B cell (primary cell): ENCODE measurements at regions not wholly inside any gene's neighbourhood (a gene's known extent, or its start where the extent isn't known, plus 50 kb on each side); places are given as distances from the start of the nearest gene placed in this dataset.
"Not testable (repeated sequence)": the region's sequence is repeated elsewhere in the genome, so short reads cannot be mapped to it uniquely, and the experiment has no call there.

Source experiments
- ATAC-seq: fragments of 200-7000 bp; cut with Tn5 transposase; one replicate; pipeline ENCODE4 v1.10.0; 2021; ENCODE audit warnings: low read depth, mild to moderate bottlenecking, moderate number of reproducible peaks, moderate library complexity
- CTCF ChIA-PET: fragments of 350-600 bp; sonication (Branson Sonifier 250); formaldehyde crosslinking; loops from one replicate; lab custom pipeline; 2021; ENCODE audit warnings: antibody characterized with exemption, inconsistent platforms; lab: Charles Lee
- POLR2A ChIA-PET: fragments of 350-600 bp; sonication (Branson Sonifier 250); formaldehyde crosslinking; loops from one replicate; lab custom pipeline; 2021; ENCODE audit warnings: antibody characterized with exemption; lab: Charles Lee
- DNase-seq: peaks from one replicate; pipeline ENCODE4 v3.0.0; 2013
- H2AFZ ChIP-seq: 2 replicates; pipeline ENCODE4 v1.6.1; 2012; ENCODE audit warnings: mild to moderate bottlenecking, low read depth, low read length; ENCODE audit not compliant: insufficient read depth, poor library complexity, severe bottlenecking
- H3K27ac ChIP-seq, 2 donors: 1 replicate in 1 of 2; 2 replicates in 1 of 2; pipeline ENCODE4 v1.5.1; 2012 to 2013; ENCODE audit warnings: low read length in 2 of 2, mild to moderate bottlenecking in 2 of 2, moderate library complexity in 1 of 2
- H3K27me3 ChIP-seq, 4 experiments: fragments of 200-600 bp in 1 of 4; sonication (generic) in 1 of 4; replicated peaks in 1 of 4; 1 replicate in 2 of 4; 2 replicates in 2 of 4; pipeline versions ENCODE4 v1.6.1 to v1.7.0; 2013 to 2016; ENCODE audit warnings: low read length in 3 of 4, mild to moderate bottlenecking in 2 of 4, mixed read lengths in 1 of 4, moderate library complexity in 1 of 4; ENCODE audit not compliant: insufficient read depth in 4 of 4, control insufficient read depth in 3 of 4; ENCODE audit errors: control extremely low read depth in 1 of 4
- H3K36me3 ChIP-seq, 2 experiments: replicated peaks in 1 of 2; 1 replicate in 1 of 2; 2 replicates in 1 of 2; pipeline versions ENCODE4 v1.6.1 to v1.7.1; 2013; ENCODE audit warnings: low read length in 1 of 2; ENCODE audit not compliant: insufficient read depth in 2 of 2, control insufficient read depth in 1 of 2; ENCODE audit errors: control extremely low read depth in 1 of 2, extremely low read depth in 1 of 2
- H3K4me1 ChIP-seq, 2 donors: fragments of 200-600 bp in 1 of 2; sonication (generic) in 1 of 2; 1 replicate in 1 of 2; 2 replicates in 1 of 2; pipeline versions ENCODE4 v1.5.1 to v1.6.1; 2013 to 2017; ENCODE audit warnings: low read length in 2 of 2; ENCODE audit not compliant: control insufficient read depth in 2 of 2, insufficient read depth in 2 of 2
- H3K4me2 ChIP-seq: replicated peaks from 2 replicates; pipeline ENCODE3; 2012; ENCODE audit warnings: mild to moderate bottlenecking, low read depth, low read length; ENCODE audit not compliant: poor library complexity, severe bottlenecking
- H3K4me3 ChIP-seq, 5 experiments: fragments of 200-600 bp in 1 of 5; sonication (generic) in 1 of 5; 1 replicate in 3 of 5; 2 replicates in 2 of 5; pipeline versions ENCODE4 v1.5.1 to v1.7.0; 2011 to 2016; ENCODE audit warnings: low read length in 4 of 5, mild to moderate bottlenecking in 4 of 5, low read depth in 2 of 5, control low read depth in 1 of 5, moderate library complexity in 1 of 5; ENCODE audit not compliant: insufficient read depth in 1 of 5; ENCODE audit errors: control extremely low read depth in 1 of 5, extremely low read depth in 1 of 5
- H3K79me2 ChIP-seq: fragments of 200-600 bp; sonication (generic); one replicate; pipeline ENCODE4 v1.6.0; 2016; ENCODE audit warnings: low read length; ENCODE audit not compliant: control insufficient read depth, insufficient read depth
- H3K9ac ChIP-seq: fragments of 200-600 bp; sonication (generic); 2 replicates; pipeline ENCODE4 v1.6.1; 2017; ENCODE audit warnings: mild to moderate bottlenecking, low read length, moderate library complexity
- H3K9me3 ChIP-seq, 3 donors: one replicate each; pipeline versions ENCODE4 v1.6.1 to v1.7.1; 2013; ENCODE audit warnings: low read length in 2 of 3; ENCODE audit not compliant: control insufficient read depth in 2 of 3, insufficient read depth in 1 of 3; ENCODE audit errors: control extremely low read depth in 1 of 3
- H4K20me1 ChIP-seq: 2 replicates; pipeline ENCODE4 v1.6.0; 2012; ENCODE audit warnings: mild to moderate bottlenecking, low read length; ENCODE audit not compliant: insufficient read depth, control insufficient read depth, poor library complexity, severe bottlenecking
- H3K27ac Mint-ChIP-seq: one replicate; pipeline ENCODE4 v1.8.0; 2021; ENCODE audit warnings: mixed read lengths
- H3K27me3 Mint-ChIP-seq: one replicate; pipeline ENCODE4 v1.8.0; 2021; ENCODE audit warnings: mixed read lengths
- H3K4me1 Mint-ChIP-seq: one replicate; pipeline ENCODE4 v1.8.0; 2021; ENCODE audit warnings: mixed read lengths
- H3K4me3 Mint-ChIP-seq: one replicate; pipeline ENCODE4 v1.8.0; 2021; ENCODE audit warnings: mixed read lengths
- H3K9me3 Mint-ChIP-seq: one replicate; pipeline ENCODE4 v1.8.0; 2022; ENCODE audit warnings: mixed read lengths; ENCODE audit not compliant: insufficient read depth
- CTCF ChIP-seq: fragments of 200-600 bp; IDR thresholded peaks from one replicate; pipeline ENCODE4 v1.8.0; 2022; ENCODE audit warnings: antibody characterized with exemption, mild to moderate bottlenecking
- EZH2 ChIP-seq: IDR thresholded peaks from 2 replicates; pipeline ENCODE4 v1.6.1; 2012; ENCODE audit warnings: borderline replicate concordance, low read depth, mild to moderate bottlenecking, moderate library complexity, low read length; ENCODE audit not compliant: insufficient read depth, poor library complexity, severe bottlenecking
- WGBS: methylation state at CpG from one replicate; pipeline ENCODE4 v1.1.5; 2013; ENCODE audit warnings: missing lambda C conversion rate; ENCODE audit not compliant: insufficient coverage; 5-methylcytosine and 5-hydroxymethylcytosine counted together
- intact Hi-C: fragments of 100-400 bp; cut with micrococcal nuclease; formaldehyde crosslinking; loops from one replicate; pipeline ENCODE4 v1.10.0; 2022

GRCh38 chr6:1163501-1163900, 148.4 kb upstream of the FOXQ1 start:
- ATAC-seq, result no peak
- Histone ChIP-seq H3K4me2 (no peak overlapping the region), H3K36me3 (no peaks in the 10 kb centered on the region), H3K27me3 (no peaks in the 10 kb centered on the region), H4K20me1 (no peaks in the 10 kb centered on the region), H3K9me3 (peaks cover 0 to 15% (median 0%) of the 10 kb centered on the region in 3 donors), H3K4me3 (no peak overlapping the region), H3K4me1 (no peaks in the 10 kb centered on the region), H2AFZ (no peak overlapping the region), H3K79me2 (no peaks in the 10 kb centered on the region), H3K9ac (no peak overlapping the region), H3K27ac (no peak overlapping the region)
- intact Hi-C loops, result no loop called here
- POLR2A ChIA-PET, result no interaction called here
- Mint-ChIP-seq H3K4me3 (no peak overlapping the region), H3K4me1 (no peaks in the 10 kb centered on the region), H3K27ac (no peak overlapping the region), H3K27me3 (peaks cover 16% of the 10 kb centered on the region), H3K9me3 (no peaks in the 10 kb centered on the region)
- CTCF ChIA-PET, result no interaction called here
- WGBS, result 92% methylated on average over 2 of the region's 5 CpGs
- no peak for DNase-seq
- TF ChIP-seq CTCF (no peak), EZH2 (no peak)

GRCh38 chr6:1162367-1163275, 149.3 kb upstream of the FOXQ1 start:
- Histone ChIP-seq H3K4me3 (no peak overlapping the region), H3K27me3 (no peaks in the 10 kb centered on the region), H4K20me1 (no peaks in the 10 kb centered on the region), H3K4me2 (no peak overlapping the region), H2AFZ (no peak overlapping the region), H3K4me1 (no peaks in the 10 kb centered on the region), H3K9ac (no peak overlapping the region), H3K9me3 (peaks cover 0 to 15% (median 0%) of the 10 kb centered on the region in 3 donors), H3K36me3 (no peaks in the 10 kb centered on the region), H3K79me2 (no peaks in the 10 kb centered on the region), H3K27ac (no peak overlapping the region)
- POLR2A ChIA-PET, result no interaction called here
- intact Hi-C loops, result no loop called here
- CTCF ChIA-PET, result no interaction called here
- TF ChIP-seq EZH2 (no peak), CTCF (no peak)
- ATAC-seq (no peak), DNase-seq (no peak)
- Mint-ChIP-seq H3K4me1 (no peaks in the 10 kb centered on the region), H3K9me3 (peaks cover 2% of the 10 kb centered on the region), H3K27me3 (peaks cover 19% of the 10 kb centered on the region), H3K4me3 (no peak overlapping the region), H3K27ac (no peak overlapping the region)
- WGBS, result 78% methylated on average over 6 of the region's 8 CpGs

GRCh38 chr6:1156411-1156810, 155.5 kb upstream of the FOXQ1 start:
- ATAC-seq, POLR2A ChIA-PET, intact Hi-C loops, H3K9ac ChIP-seq, H3K4me1 Mint-ChIP-seq, H3K4me3 Mint-ChIP-seq, H3K79me2 ChIP-seq, H4K20me1 ChIP-seq, H3K4me2 ChIP-seq, H3K27ac ChIP-seq, H3K27me3 ChIP-seq, DNase-seq, H3K4me1 ChIP-seq, H2AFZ ChIP-seq, H3K36me3 ChIP-seq, H3K9me3 Mint-ChIP-seq, CTCF ChIA-PET, H3K4me3 ChIP-seq, H3K27ac Mint-ChIP-seq: not testable (repeated sequence)
- 90% methylated on average over 3 of the region's 3 CpGs for WGBS
- H3K27me3 Mint-ChIP-seq, result peaks cover 15% of the 10 kb centered on the region
- H3K9me3 ChIP-seq, result peaks cover 0 to 16% (median 0%) of the 10 kb centered on the region in 3 donors
